Psoas muscle (tissue), 7 donors: ENCODE measurements at regions not wholly inside any gene's neighbourhood (a gene's known extent, or its start where the extent isn't known, plus 50 kb on each side); places are given as distances from the start of the nearest gene placed in this dataset.

Source experiments
- ATAC-seq, 4 donors: fragments of 200-7000 bp; cut with Tn5 transposase; one replicate each; pipeline ENCODE4 v1.9.1; 2020; ENCODE audit warnings: moderate library complexity in 3 of 4, mild to moderate bottlenecking in 2 of 4
- DNase-seq, 2 donors: peaks; one replicate each; pipeline ENCODE4 v3.0.0-alpha.2; 2020
- H3K27ac ChIP-seq: fragments of 200-600 bp; one replicate; pipeline ENCODE4 v1.8.0; 2022
- H3K27me3 ChIP-seq, 3 donors: fragments of 200-600 bp in 1 of 3; one replicate each; pipeline versions ENCODE4 v1.6.1 to v1.8.0; 2013 to 2022; ENCODE audit warnings: low read length in 2 of 3, mild to moderate bottlenecking in 2 of 3, moderate library complexity in 1 of 3; ENCODE audit not compliant: insufficient read depth in 3 of 3
- H3K36me3 ChIP-seq, 2 donors: fragments of 200-600 bp in 1 of 2; one replicate each; pipeline versions ENCODE4 v1.6.1 to v1.8.0; 2013 to 2022; ENCODE audit warnings: low read depth in 1 of 2, mild to moderate bottlenecking in 1 of 2, moderate library complexity in 1 of 2; ENCODE audit not compliant: insufficient read depth in 1 of 2
- H3K4me1 ChIP-seq: fragments of 200-600 bp; one replicate; pipeline ENCODE4 v1.8.0; 2022
- H3K4me3 ChIP-seq: fragments of 200-600 bp; one replicate; pipeline ENCODE4 v1.8.0; 2022; ENCODE audit warnings: mild to moderate bottlenecking
- H3K9me3 ChIP-seq: fragments of 200-600 bp; one replicate; pipeline ENCODE4 v1.8.0; 2022
- CTCF ChIP-seq: fragments of 200-600 bp; IDR thresholded peaks from one replicate; pipeline ENCODE4 v1.8.0; 2022; ENCODE audit warnings: antibody characterized with exemption
- WGBS, 3 donors: extraction: QIAGEN DNeasy Blood & Tissue Kit; methylation state at CpG; one replicate each; pipeline versions ENCODE4 v1.1.6 to v1.1.7; 2013; 5-methylcytosine and 5-hydroxymethylcytosine counted together
- intact Hi-C, 2 donors: fragments of 100-400 bp; cut with DNase I; formaldehyde crosslinking; loops; one replicate each; pipeline versions ENCODE4 v1.11.0 to v1.14.2; 2022
- donor health status: healthy with polysubstance abuse.
- donor health status: DM: no; HTN: no; CAD: no; lungs with moderate emphysema.
- donor health status: Bipolar disorder and iron deficiency.
- donor health status: healthy.
- donor health status: DM: yes; HTN: yes; CAD: no.
- donor health status: DM: no; HTN: no; CAD: no.
- donor health status: DM: yes; HTN: yes; CAD: no.

GRCh38 chr5:119726544-119726943 lies 97.2 kb downstream of the FAM170A start:
- Histone ChIP-seq H3K4me3 (no peak overlapping the region), H3K27ac (no peak overlapping the region), H3K36me3 (no peaks in the 10 kb centered on the region), H3K9me3 (no peaks in the 10 kb centered on the region), H3K27me3 (no peaks in the 10 kb centered on the region), H3K4me1 (no peaks in the 10 kb centered on the region)
- intact Hi-C loops, result no loop called here
- DNase-seq (no peak), ATAC-seq (no peak)
- no peak for TF ChIP-seq CTCF

GRCh38 chr5:119740225-119740624 lies 110.9 kb downstream of the FAM170A start:
- ATAC-seq, result no peak
- H3K9me3 ChIP-seq, result no peaks in the 10 kb centered on the region
- no peaks in the 10 kb centered on the region for H3K4me1 ChIP-seq
- intact Hi-C loops, result no loop called here
- DNase-seq, result no peak
- H3K4me3 ChIP-seq, result no peak overlapping the region
- no peaks in the 10 kb centered on the region for H3K36me3 ChIP-seq
- WGBS, 3 donors, result 71 to 76% (median 73%) methylated on average over 2 of the region's 2 CpGs
- H3K27me3 ChIP-seq, result no peaks in the 10 kb centered on the region
- no peak for TF ChIP-seq CTCF
- H3K27ac ChIP-seq, result no peak overlapping the region

- TF ChIP-seq CTCF, result no peak
- Histone ChIP-seq H3K4me1 (no peaks in the 10 kb centered on the region), H3K27me3 (no peaks in the 10 kb centered on the region), H3K27ac (no peak overlapping the region), H3K9me3 (no peaks in the 10 kb centered on the region), H3K4me3 (no peak overlapping the region), H3K36me3 (no peaks in the 10 kb centered on the region)
- ATAC-seq (no peak), DNase-seq (no peak)
- intact Hi-C loops, result no loop called here
These were observed 112.3 kb downstream of the FAM170A start for GRCh38 chr5:119741691-119742090.

GRCh38 chr5:119742311-119742710 lies 113.0 kb downstream of the FAM170A start:
- H3K36me3 ChIP-seq, result no peaks in the 10 kb centered on the region
- WGBS, 3 donors, result 62 to 65% (median 62%) methylated on average over 4 of the region's 4 CpGs
- TF ChIP-seq CTCF, result no peak
- no peak overlapping the region for H3K4me3 ChIP-seq
- H3K27ac ChIP-seq, result no peak overlapping the region
- H3K9me3 ChIP-seq, result no peaks in the 10 kb centered on the region
- H3K27me3 ChIP-seq, result no peaks in the 10 kb centered on the region
- DNase-seq (no peak), ATAC-seq (no peak)
- no peaks in the 10 kb centered on the region for H3K4me1 ChIP-seq
- intact Hi-C loops, result no loop called here

GRCh38 chr5:119743927-119744326 lies 114.6 kb downstream of the FAM170A start:
- WGBS, 3 donors, result 22 to 40% (median 37%) methylated on average over 1 of the region's 1 CpG
- ATAC-seq, result no peak
- intact Hi-C loops, result no loop called here

More at GRCh38 chr5:119743927-119744326, 114.6 kb downstream of the FAM170A start:
- TF ChIP-seq CTCF, result no peak
- H3K4me1 ChIP-seq, result no peaks in the 10 kb centered on the region
- H3K4me3 ChIP-seq, result no peak overlapping the region
- H3K36me3 ChIP-seq, result no peaks in the 10 kb centered on the region
- DNase-seq, result no peak
- no peak overlapping the region for H3K27ac ChIP-seq
- no peaks in the 10 kb centered on the region for H3K27me3 ChIP-seq
- no peaks in the 10 kb centered on the region for H3K9me3 ChIP-seq
